ENCODE measurements at regions not wholly inside any gene's neighbourhood (a gene's known extent, or its start where the extent isn't known, plus 50 kb on each side); places are given as distances from the start of the nearest gene placed in this dataset.

DNA sequence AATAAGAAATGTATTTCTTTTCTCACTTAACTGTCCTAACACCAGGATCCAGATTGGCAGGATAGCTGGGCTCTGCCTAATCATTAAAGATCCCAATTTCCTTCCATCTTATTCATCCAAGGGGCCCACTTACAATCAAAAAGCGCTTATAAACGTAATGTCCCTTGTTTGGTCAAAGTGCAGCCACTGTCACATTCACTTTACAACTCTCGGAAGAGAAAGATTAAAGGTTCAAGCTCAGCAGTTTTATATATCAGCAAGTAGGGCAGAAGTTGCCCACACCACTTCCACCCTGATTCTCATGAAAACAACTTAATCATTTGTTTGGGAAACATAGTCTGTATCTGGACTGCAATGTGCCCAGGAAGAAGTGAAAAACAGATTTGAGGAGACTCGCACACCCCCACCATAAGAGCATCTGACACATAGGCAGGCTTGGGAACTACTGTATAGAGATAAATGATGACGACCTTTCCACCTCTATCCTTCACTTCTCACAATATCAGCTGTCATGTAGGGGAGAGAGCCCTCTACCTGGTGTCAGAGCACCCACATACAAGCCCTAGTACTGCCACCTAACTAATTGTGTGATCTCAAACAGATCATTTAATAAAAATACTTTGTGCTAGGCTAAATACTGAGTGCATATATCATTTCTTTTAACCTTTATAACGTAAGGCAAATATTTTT, 80.8 kb downstream of the CAPZA3 start:
- TF ChIP-seq, protein P1, sequence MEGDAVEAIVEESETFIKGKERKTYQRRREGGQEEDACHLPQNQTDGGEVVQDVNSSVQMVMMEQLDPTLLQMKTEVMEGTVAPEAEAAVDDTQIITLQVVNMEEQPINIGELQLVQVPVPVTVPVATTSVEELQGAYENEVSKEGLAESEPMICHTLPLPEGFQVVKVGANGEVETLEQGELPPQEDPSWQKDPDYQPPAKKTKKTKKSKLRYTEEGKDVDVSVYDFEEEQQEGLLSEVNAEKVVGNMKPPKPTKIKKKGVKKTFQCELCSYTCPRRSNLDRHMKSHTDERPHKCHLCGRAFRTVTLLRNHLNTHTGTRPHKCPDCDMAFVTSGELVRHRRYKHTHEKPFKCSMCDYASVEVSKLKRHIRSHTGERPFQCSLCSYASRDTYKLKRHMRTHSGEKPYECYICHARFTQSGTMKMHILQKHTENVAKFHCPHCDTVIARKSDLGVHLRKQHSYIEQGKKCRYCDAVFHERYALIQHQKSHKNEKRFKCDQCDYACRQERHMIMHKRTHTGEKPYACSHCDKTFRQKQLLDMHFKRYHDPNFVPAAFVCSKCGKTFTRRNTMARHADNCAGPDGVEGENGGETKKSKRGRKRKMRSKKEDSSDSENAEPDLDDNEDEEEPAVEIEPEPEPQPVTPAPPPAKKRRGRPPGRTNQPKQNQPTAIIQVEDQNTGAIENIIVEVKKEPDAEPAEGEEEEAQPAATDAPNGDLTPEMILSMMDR (IDR thresholded peaks at IDR 0.05), result no peak
- Histone ChIP-seq H3K27me3 (no peaks in the 10 kb centered on the region), H3K4me1 (no peaks in the 10 kb centered on the region), H3K36me3 (no peaks in the 10 kb centered on the region), H3K4me3 (no peak overlapping the region), H3K9me3 (no peaks in the 10 kb centered on the region), H3K27ac (no peak overlapping the region)
- intact Hi-C loops (cut with DNase I), result no loop called here
- no peak for DNase-seq (ENCODE audit: low spot score in 2 of 2)

DNA sequence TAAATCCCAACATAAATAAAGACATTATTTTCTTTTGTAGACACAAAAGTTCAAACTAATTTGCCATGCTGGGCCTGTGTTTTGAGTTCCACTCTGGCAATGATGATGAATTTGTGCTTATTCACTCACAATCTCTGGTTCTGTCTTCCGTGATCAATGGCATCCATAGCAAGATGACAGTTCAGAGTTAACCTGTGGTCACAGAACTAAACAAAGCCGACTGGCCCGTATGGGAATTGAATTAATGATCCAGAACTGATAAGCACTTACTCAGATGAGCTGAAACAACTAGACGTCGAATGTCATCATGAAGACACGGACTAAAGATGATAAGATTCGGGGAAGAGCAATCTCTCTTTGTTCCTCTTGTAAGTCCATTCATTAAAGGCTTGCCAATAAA, 81.6 kb downstream of the CAPZA3 start:
- H3K27ac ChIP-seq, result no peak overlapping the region
- no peak overlapping the region for H3K4me3 ChIP-seq
- H3K36me3 ChIP-seq, result no peaks in the 10 kb centered on the region
- DNase-seq (ENCODE audit: low spot score in 2 of 2), result no peak
- H3K9me3 ChIP-seq, result no peaks in the 10 kb centered on the region
- no peaks in the 10 kb centered on the region for H3K4me1 ChIP-seq
- TF ChIP-seq, protein P1 (IDR thresholded peaks at IDR 0.05), result no peak
- H3K27me3 ChIP-seq, result no peaks in the 10 kb centered on the region
- intact Hi-C loops (cut with DNase I), result no loop called here

DNA sequence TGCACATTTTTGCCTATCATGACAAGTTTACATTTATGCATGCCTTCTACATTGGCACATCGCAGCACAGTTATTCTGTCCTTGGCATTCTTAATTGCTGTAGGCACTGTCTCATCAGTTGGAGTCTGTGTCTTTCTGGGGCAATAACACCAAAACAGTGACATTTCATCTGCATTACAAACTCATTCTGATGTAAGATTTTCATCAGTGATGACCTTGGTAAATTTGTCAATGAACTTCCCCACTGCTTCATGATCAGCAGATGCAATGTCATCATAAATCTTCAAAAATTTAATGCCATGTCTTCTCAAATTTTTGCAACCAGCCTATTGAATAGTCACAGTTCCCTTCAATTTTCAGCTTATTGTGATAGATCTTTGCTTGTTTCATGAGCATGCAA, 85.5 kb downstream of the CAPZA3 start:
- H3K27me3 ChIP-seq, result no peaks in the 10 kb centered on the region
- no peak overlapping the region for H3K27ac ChIP-seq
- intact Hi-C loops (cut with DNase I), result no loop called here
- H3K4me1 ChIP-seq, result no peaks in the 10 kb centered on the region
- H3K4me3 ChIP-seq, result no peak overlapping the region
- TF ChIP-seq, protein P1 (IDR thresholded peaks at IDR 0.05), result no peak
- DNase-seq (ENCODE audit: low spot score in 2 of 2), result no peak
- H3K9me3 ChIP-seq, result no peaks in the 10 kb centered on the region
- no peaks in the 10 kb centered on the region for H3K36me3 ChIP-seq

DNA sequence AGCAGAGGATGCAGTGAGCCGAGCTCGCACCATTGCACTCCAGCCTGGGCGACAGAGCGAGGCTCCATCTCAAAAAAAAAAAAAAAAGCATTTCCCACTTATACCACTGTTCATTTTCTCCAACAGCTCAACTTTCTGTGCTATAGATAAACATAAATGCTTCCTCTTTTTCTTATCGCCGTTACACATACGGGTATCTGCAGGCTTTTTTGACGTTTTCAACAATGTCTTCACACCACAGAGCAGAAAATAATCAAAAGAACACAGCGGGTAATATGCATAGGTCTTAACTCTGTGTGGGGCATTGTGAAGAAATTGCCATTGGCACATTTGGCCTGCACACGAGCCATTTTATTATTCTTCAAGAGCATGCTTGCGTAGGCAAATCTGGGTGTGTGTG, 86.4 kb downstream of the CAPZA3 start:
- DNase-seq (ENCODE audit: low spot score in 2 of 2), result no peak
- Histone ChIP-seq H3K4me1 (no peaks in the 10 kb centered on the region), H3K9me3 (no peaks in the 10 kb centered on the region), H3K36me3 (no peaks in the 10 kb centered on the region), H3K27me3 (no peaks in the 10 kb centered on the region), H3K4me3 (no peak overlapping the region), H3K27ac (no peak overlapping the region)
- TF ChIP-seq, protein P1 (IDR thresholded peaks at IDR 0.05), result no peak
- intact Hi-C loops (cut with DNase I), result no loop called here

DNA sequence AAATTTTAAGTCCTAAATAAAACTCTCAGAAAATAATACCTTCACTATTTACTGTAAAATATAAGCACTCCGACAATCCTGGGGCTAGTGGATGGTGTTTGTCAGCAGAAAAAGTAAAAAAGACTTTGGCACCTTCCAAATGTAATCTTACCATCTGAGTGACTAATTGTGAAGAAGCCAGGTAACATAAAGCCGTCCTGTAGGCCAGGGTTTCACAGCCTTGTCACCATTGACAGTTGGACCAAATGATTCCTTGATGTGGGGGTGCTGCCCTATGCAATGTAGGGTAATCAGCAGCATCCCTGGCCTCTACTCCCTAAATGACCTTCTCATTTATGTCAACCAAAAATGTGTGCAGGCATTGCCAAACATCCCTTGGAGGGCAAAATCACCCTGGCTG, 87.2 kb downstream of the CAPZA3 start:
- Histone ChIP-seq H3K4me1 (no peaks in the 10 kb centered on the region), H3K27ac (no peak overlapping the region), H3K27me3 (no peaks in the 10 kb centered on the region), H3K9me3 (no peaks in the 10 kb centered on the region), H3K36me3 (no peaks in the 10 kb centered on the region), H3K4me3 (no peak overlapping the region)
- TF ChIP-seq, protein P1 (IDR thresholded peaks at IDR 0.05), result no peak
- intact Hi-C loops (cut with DNase I), result no loop called here
- DNase-seq (ENCODE audit: low spot score in 2 of 2), result no peak

DNA sequence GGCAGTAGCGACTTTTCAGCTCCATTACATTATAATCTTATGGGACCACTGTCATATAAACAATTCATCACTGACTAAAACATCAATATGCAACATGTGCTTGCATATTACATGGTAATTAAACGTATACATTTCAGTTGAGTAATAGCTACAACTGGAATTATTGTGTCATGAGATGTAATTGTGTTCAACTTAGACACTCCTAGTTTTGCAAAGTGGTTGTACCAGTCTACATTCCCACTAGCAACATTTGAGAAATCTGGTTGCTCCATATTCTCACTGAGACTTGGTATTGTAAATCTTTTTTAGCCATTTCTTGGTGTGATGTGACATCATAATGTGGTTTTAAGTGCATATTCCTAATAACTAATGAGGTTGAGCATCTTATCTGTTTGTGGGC, 90.0 kb downstream of the CAPZA3 start:
- intact Hi-C loops (cut with DNase I), result no loop called here
- TF ChIP-seq, protein P1 (IDR thresholded peaks at IDR 0.05), result no peak
- no peak overlapping the region for H3K27ac ChIP-seq

More for the DNA sequence above, 90.0 kb downstream of the CAPZA3 start:
- Histone ChIP-seq H3K36me3 (no peaks in the 10 kb centered on the region), H3K4me1 (no peaks in the 10 kb centered on the region), H3K4me3 (no peak overlapping the region), H3K27me3 (no peaks in the 10 kb centered on the region), H3K9me3 (no peaks in the 10 kb centered on the region)
- DNase-seq (ENCODE audit: low spot score in 2 of 2), result no peak
